NCI-H128 (cell line): ENCODE measurements at regions not wholly inside any gene's neighbourhood (a gene's known extent, or its start where the extent isn't known, plus 50 kb on each side); places are given as distances from the start of the nearest gene placed in this dataset.

ENCODE experiments used
- DNase-seq: peaks from one replicate; lab custom pipeline; 2025; ENCODE audit not compliant: unreplicated experiment; lab: John Stamatoyannopoulos, UW

DNA sequence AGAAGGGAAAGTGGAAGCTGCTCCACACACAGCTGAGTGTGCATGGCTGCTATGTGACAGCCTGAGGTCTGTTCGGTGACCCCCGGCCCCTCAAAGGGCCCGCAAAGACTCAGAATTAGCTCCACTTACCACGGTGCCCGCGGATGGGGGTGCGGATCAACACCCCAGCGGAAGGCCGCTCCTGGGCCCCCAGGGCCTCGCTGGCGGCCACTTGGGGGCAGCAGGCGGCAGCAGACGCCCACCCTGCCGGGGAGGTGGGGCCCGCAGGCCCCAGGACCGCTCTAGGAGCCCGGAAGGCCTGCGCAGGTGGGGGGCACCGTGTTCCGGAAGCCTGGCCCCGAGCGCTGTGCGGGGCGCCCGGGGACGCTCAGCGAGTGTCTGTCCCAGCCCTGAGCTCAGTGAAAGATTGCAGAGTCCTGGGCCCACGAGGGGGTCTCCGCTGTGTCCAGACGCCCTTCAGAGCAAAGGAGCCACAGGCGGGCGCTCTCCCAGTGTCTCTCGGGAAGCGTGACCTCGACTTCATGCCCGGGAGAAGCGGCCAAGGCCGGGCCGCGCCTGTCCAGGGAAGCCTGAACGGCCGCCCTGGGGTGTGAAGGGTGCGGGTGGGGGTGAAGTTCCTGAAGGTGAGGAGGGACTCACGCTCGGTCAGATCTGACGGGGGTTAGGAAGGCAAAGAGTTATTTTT is 118.7 kb downstream of the VAPA start:
- no peak for DNase-seq

DNA sequence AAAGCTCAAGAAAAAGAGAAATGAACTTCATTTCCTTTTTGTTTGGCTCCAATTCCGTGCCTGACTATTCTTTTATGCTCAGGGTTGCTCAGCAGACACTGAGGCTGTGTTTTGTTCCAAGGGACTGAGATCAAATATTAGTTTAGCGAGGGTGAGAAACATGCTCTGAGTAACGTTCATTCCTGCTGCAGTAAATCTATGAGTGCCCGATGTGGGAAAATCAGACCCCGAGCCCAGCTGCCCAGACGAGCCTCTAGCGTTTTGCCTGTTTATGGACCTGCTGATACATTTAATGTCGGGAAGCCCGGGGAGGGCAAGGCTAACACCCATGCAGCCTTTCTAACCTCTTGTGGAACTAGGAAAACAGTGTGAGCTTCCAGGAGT is 119.2 kb downstream of the VAPA start:
- DNase-seq: no peak

DNA sequence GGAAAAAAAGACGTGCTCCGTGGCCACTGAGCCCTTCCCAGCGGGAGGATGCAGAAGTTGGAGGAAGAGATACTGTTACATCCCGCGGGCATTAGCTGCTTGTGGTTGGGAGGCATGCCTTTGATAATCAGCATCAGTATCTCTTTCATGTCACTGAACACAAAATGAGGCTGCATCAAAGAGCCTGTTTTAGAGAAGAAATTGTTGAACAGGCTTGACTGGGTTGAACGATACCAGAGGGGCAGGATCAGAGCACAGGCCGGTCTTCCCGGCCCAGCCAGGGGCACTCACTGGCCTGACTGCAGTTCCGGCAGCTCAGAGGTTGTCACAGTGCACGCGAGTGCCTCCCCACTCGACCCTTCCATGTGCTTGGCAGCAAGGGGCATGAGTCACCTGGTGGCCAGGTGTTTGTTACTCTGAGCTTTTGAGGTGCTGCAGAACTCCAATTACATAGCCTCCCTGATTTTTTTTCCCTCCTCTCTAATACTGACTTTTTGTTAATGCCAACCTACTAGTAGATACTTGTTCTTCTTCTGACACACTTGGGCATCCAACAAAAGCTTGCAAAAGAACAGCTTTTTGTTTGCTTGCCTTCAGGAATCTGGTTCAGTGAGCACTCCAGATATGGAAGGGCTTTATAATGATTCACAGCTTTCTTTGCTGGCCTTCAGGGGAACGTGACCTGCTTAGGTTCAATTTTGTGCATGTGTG is 121.6 kb downstream of the VAPA start:
- no peak for DNase-seq

DNA sequence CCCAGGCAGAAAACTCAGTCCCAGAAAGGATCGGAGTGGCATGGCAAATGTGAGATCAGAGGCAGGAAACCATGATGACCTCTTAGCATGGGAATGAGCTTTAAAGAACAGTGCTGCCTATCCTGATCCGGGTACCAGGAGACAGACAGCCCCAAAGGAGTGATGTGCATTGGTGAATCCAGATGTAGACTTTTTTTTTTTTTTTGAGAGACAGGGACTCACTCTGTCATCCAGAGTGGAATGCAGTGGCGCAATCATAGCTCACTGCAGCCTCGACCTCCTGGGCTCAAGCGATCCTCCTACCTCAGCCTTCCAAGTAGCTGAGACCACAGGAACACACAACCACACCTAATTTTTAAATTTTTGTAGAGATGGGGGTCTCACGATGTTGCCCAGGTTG is 122.7 kb downstream of the VAPA start:
- DNase-seq: no peak

- no peak for DNase-seq
Observed at GRCh38 chr18:10037181-10037580, 123.4 kb downstream of the VAPA start.

DNA sequence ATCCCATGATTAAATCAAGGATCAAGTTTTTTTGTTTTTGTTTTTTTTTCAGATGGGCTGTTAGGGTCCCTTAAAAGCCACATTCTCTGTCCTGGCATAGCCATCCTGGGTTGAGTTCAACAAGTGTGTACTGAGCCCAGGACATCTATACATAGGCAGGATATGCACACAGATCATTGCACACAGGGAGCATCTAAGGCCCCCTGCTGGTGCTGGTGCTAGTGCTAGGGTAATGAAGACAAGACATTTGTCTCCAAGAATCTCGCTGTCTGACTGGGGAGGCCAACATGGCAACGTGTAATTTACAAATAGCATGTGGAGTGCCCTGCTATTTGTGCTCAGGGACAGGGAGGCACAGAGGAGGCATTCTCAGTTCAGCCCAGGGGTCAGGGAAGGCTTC is 124.5 kb downstream of the VAPA start:
- DNase-seq: no peak

- DNase-seq: no peak
Observed at GRCh38 chr18:10040287-10041011, 126.6 kb downstream of the VAPA start.

GRCh38 chr18:10041180-10041579 is 127.4 kb downstream of the VAPA start:
- DNase-seq: no peak

GRCh38 chr18:10042492-10042891 is 128.7 kb downstream of the VAPA start:
- DNase-seq: no peak

- no peak for DNase-seq
Observed at GRCh38 chr18:10044054-10044453, 130.2 kb downstream of the VAPA start.

DNA sequence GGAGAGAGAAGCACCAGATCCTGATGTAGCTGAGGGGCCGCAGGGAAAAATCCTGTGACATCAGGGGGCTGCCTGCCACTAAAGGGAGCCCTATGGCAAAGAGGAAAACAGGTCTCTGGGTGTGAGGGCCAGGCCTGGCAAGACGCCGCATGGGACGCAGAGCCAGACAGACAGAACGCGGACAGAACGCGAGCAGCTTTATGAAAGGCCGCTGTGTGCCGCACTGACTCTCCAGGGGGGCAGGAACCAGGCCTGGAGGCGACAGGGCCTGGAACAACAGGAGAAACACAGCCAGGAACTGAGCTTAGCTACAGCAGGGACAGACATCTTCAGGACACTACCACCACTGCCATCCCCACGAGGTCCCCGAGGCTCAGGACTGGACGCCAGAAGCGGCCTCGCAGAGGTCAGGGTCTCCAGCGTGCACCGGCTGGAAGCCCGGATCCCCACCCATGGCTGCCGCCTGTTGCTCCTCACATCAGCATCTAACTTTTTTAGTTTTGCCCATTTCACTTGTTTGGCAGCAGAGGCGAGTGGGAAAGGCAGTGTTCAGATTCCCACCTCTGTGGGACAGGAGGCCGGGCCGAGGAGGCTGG is 131.6 kb downstream of the VAPA start:
- DNase-seq: no peak

- no peak for DNase-seq
Observed at GRCh38 chr18:10046178-10046807, 132.5 kb downstream of the VAPA start.

- no peak for DNase-seq
Observed at GRCh38 chr18:10047237-10047636, 133.4 kb downstream of the VAPA start.

DNA sequence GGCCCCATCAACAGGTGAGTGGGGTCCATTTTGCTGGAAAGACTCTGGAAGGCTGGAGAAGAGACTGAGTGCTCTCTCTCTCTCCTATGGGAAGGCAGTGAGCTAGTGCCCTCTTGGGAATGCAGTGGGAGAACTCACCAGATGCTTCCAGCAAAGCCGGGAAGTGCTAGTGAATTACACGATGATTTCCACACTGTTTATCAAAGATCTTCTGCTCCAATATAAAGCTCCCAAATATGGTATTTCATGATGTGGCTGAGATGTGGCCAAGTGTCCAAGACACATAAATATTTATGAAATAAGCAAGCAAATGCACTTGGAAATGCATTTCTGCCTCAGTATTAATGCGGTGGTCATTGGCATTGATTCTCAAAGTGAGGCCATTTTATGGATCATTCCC is 135.9 kb downstream of the VAPA start:
- DNase-seq: no peak

- DNase-seq: no peak
Observed at GRCh38 chr18:10050956-10051355, 137.1 kb downstream of the VAPA start.

DNA sequence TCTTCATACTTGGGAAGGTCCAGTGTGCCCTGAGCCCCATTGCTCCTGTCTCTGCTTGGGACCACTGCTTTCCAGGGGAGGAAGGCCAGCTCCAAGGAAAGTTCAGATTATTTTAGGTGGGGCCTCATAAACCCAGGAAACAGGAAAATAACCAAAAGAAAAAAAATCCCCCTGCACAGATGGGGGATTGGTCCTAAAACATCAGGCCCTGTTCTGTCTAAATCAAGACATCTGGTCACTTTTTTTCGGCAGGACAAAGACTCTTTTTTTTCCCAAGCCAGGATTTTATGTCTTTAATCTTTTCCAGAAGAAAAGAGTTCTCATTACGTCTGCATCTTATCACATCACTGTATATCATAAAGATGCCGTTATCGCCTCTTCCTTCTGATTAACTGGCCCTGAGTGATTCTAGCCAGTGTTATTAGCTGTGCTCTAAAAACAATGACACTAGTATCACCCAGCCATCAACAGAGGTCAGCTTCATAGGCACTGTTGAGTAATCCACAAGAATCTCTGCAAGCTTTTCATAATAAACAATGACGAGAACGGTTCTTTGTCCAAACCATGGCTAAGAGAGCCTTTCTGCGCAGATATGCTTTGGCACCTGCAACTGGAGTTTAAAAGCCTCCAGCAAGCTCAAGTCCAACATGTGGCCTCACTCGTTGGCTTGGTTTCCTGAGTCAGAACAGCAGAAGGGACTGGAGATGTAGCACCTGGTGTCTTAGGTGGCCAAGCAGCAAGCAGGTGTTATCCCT is 138.2 kb downstream of the VAPA start:
- DNase-seq: no peak

DNA sequence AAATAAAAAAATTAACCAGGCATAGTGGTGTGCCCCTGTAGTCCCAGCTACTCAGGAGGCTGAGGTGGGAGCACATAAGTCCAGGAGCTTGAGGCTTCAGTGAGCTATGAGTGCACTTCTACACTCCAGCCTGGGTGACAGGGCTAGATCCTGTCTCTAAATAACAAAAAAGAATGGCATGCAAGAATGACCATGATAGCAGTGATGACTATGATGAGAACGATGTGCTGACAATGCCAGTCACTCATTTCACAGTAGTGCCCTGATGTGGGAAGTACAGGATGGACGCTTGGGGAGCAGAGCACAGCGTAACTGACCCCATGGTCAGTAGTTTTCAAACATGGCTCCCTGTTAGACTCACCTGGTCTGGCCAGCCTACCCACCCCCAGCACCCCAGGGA is 139.1 kb downstream of the VAPA start:
- no peak for DNase-seq

DNA sequence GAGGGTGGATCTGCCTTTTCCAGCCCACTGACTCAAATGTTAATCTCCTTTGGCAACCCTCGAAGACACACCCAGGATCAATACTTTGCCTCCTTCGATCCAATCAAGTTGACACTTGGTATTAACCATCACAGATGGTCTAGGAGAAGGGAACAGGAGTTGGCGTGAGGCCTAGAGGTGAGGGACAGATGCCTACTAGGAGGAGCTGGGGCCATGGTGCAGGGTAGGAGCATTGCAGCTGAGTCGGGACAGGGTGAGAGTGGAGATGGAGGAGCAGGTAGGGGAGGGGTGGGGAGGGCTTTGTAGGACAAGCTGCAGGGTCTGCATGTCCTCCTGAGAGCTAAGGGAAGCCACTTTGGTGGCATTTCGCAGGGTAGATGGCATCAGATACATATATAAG is 140.0 kb downstream of the VAPA start:
- DNase-seq: no peak

- DNase-seq: no peak
Observed at GRCh38 chr18:10054366-10054765, 140.6 kb downstream of the VAPA start.

GRCh38 chr18:10055125-10055750 is 141.4 kb downstream of the VAPA start:
- no peak for DNase-seq
